Stimulated activated CD4-positive, alpha-beta T cell treated with anti-CD3 and anti-CD28 coated beads, Interleukin-15, amount 100 ng/mL, for 24 hours (primary cell): ENCODE measurements at regions not wholly inside any gene's neighbourhood (a gene's known extent, or its start where the extent isn't known, plus 50 kb on each side); places are given as distances from the start of the nearest gene placed in this dataset.

Source experiments
- DNase-seq: peaks from one replicate; pipeline ENCODE4 v3.0.0-alpha.2; 2020

DNA sequence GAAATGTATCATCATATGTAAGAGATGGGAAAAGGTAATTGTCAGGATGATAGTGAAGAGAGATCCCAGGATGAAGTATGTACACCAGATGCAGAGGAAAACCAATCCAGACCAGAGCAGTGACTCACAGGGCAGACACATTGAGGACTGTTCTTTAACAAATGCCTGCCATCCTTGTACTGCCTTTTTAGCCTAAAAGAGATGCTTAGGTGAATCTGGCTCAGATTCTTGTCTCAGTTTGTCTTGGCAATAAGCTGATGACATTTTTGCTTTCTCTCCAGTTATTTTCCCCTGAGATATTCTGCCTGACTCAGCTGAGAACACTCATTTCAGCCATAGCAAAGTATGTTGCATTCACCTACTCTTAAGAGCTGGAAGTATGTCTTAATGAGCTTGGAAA lies 405.3 kb upstream of the USP15 start:
- DNase-seq: no peak

DNA sequence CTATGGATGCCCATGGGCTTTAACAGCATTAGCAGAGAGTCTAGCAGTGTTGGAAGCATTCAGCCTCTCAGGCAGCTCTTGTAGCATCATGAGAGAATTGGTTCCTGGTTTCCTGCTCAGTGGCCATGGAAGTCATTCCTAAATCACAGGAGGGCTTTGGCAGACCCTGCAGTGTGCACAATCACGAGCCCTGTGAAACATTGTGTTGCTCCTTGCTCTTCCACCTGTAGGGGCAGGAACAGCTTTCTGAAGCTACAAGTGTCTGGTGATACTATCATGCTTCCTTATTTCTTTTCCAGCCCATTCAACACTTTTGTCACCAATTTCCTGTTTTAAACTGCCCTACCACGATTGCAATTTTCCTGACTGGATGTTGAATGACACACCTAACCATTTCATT lies 402.2 kb upstream of the USP15 start:
- DNase-seq: no peak

DNA sequence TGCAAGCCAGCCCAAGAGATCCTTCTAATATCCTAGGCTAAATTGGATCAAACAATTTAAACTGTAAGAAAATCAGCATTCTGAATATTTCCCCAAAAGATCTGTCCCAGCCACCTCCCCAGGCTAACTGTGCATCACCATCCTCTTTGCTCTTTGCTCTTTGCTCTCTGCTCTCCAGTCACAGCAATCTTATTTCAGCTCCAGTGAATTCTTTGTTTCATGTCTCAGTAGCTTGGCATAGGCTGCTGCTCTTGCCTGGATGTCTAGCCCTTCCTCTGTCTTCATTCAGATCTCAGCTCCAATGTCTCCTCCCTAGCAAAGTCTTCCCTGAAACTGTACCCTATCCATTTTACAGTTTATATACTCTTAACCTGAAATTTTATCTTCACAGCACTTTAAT lies 399.8 kb upstream of the USP15 start:
- DNase-seq: no peak

DNA sequence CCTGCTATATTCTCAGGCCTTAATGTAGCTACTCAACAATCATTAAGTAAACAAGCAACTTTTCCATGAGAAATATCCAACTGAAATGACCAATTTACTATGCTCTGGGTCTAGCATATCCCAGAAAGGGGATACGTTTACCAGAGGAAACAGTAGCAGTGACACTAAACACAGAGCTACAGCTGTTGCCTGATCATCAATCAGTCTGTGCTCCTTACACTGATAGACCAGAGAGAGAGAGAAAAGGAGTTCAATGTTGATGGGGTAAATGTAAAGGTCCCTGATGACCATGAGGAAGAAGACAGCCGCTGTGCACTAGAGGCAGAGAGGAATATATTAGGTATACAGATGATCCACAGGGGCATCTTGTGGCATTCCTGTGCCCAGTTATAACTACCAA lies 397.2 kb upstream of the USP15 start:
- no peak for DNase-seq

DNA sequence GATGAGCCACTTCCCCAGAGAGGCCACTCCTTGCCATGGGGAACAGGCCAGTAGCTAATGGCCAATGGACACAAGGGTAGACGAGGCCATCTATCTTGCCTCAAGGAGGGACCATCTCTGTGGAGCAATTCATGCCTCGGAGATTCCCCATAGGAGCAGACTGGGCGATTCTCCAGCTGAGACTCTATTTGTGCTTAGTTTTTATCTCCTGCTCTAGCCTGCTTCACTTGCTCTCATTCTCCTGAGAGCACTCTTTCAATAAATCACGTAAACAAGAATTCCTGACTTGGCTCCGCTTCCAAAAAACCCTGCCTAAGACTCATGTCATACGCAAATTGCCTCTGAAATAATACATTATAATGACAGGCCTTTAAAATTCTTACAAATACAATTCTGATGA lies 396.4 kb upstream of the USP15 start:
- DNase-seq: no peak

DNA sequence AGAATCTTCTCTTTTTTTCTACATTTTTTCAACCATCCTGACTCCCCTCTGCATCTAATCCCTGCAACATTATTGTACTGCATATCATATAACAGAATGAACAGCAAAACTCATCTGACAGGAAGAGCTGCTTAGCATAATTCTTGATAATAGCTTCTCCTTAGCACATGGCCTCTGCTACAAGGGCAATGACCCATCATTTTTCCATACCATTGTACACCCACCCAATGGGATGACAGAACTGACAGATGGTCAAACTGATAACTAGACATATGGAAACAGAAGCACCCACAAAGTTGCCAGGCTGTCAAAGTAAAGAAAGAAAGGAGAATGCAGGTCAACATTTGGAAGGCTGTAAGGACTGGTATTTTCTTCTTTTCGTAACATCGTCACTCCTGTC lies 390.4 kb upstream of the USP15 start:
- no peak for DNase-seq

DNA sequence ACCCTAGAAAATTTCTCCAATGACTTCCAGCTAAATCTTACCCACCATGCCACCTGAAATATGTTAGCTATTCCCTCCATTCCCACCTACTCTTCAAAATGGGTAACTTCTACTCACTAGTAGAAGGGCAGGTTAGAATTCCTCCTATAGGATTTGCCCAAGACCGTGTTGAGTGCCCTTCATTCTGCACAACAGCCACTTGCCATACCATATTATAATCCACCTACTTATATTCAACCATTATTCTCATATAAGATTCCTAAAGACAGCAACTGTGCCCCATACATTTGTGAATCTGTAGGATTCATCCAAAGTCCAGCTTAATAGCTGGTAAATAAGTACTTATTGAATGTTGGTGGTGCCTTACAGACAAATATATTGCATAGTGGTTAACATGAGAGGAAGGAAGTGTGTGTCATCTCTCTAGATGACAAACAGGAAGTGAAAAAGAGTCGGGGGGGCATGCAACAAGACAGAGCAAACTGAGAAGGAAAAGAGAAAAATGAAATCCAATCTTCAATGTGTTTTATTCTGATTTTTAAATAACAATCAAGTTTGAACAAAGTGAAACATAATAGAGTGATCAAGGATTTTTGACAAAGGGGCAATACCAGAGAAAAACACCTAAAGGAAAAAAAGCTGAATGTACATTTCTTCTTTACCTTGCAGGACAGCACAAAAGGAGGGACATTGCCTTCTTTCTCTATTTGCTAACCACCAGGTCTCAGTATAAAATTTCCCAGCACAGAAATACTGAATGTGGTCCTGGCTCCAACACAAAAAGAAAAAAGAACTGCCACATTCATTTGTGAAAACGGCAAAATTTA lies 389.3 kb upstream of the USP15 start:
- DNase-seq: peak; percentile 7

DNA sequence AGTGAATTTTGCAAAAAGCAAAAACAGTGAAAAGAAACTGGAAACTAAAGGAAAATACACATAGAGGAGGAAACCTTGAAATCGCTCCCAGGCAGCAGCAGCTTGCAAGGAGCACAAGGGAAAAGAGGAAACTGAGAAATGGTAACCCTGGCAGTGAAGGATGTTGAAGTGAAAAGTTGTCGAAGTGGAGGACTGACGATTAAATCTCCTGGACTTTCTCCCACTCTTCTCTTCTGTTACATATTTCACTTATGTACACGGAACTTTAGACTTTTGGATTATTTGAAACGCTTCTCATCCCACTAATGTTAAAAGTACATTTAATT lies 388.8 kb upstream of the USP15 start:
- no peak for DNase-seq

DNA sequence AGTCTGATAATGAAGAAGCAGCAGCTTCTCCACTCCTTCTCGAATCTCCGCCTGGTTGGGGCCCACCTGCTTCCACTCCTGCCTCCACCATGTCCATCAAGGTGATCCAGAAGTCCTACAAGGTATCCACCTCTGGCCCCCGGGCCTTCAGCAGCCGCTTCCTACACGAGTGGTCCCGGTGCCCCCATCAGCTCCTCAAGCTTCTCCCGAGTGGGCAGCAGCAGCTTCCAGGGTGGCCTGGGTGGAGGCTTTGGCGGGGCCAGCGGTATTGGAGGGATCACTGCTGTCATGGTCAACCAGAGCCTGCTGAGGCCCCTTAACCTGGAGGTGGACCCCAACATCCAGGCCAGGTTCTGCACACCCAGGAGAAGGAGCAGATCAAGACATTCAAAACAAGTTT lies 381.0 kb upstream of the USP15 start:
- DNase-seq: no peak

DNA sequence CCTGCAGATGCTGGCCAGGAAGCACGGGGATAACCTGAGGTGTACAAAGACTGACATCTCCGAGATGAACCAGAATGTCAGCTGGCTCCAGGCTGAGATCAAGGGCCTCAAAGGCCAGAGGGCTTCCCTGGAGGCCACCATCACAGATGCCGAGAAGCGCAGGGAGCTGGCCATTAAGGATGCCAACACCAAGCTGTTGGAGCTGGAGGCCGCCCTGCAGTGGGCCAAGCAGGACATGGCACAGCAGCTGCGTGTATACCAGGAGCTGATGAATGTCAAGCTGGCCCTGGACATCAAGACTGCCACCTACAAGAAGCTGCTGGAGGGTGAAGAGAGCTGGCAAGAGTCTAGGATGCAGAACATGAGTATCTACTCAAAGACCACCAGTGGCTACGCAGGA lies 380.0 kb upstream of the USP15 start:
- no peak for DNase-seq

DNA sequence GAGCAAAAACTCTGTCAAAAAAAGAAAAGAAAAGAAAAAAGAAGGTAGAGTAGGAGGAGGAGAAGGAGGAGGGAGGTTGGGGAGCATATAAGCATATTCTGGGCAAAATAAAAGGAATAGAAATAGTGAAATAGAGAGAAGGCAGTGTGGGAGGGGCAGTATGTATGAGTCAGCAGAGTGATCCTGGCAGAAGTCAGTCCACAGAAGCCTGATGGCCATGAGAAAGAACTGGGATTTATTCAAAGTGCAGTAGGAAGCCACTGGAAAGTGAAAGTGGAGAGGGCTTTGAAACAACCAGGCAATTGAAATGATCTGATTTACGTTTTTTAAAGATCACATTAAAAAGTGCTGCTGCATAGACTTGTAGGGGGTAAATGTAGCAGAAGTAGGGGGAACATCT lies 368.6 kb upstream of the USP15 start:
- DNase-seq: no peak

DNA sequence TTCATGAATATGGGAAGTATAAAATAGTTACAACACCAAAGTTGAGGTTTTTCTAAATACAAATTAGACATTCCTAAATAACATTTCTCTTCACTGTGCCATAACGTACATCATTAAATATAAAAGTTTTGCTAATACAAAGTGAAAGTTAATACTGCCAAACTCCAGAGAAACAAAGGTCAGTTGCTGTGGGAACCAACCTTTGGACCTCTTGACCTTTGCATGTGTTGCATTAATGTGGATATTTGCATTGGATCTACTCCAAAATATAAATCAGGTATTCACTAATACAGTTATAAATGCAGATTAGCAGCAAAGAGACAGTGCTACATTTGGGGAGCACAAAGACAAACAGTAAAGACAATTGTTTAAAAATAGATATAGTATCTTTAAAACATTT lies 366.0 kb upstream of the USP15 start:
- no peak for DNase-seq

DNA sequence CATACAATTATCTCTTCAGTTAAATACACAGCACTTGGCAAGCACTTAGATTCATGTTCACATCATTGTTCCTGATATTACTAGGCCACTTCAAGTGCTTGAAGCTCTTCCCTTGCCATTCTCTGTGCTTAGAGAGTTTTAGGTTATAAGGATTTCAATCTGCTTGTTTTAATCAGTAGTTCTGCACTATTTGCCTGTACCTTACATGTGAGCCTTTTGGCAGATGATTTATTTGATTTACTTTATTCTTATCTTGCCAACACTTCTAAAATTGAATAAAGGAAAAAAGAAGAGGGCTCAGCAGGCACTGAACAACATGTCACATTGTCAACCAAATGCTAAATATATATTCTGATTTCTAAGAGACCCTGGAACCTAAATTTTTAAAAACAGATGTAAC lies 363.8 kb upstream of the USP15 start:
- DNase-seq: no peak

DNA sequence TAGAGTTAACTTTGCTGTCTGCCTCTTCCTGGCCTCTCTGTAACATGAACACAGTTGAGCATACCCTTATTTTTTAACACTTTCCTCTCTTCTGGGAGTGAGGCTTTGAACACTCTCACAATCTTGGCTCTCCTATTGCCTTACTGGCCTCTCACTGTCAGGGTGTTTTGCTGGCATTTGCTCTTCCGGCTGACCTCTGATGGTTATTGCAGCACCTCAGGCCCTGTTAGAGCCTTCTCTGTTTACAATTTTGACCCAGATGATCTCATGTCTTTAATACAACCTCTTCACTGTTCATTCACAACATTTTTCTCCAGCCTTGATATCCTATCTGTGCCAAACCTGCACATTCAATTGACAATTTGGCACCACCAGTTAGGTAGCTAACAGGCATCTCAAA lies 357.8 kb upstream of the USP15 start:
- no peak for DNase-seq

DNA sequence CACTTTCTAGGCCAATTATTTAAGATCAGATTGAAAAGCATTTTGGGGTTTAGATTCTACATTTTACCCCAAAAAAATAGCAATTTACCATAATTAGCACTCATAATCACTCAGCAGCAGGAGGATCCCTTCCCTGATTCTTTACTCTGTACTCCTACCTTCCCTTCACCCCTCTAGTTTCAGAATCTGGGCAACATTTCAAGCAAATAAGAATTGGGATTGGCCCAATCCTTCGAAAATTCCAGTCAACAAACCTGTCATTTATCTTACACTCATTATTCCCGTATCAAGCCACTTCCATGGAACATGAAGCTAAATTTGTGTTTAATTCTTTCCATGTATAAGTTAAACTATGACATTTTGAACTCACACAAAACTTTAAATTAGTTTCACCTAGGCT lies 349.1 kb upstream of the USP15 start:
- DNase-seq: no peak

DNA sequence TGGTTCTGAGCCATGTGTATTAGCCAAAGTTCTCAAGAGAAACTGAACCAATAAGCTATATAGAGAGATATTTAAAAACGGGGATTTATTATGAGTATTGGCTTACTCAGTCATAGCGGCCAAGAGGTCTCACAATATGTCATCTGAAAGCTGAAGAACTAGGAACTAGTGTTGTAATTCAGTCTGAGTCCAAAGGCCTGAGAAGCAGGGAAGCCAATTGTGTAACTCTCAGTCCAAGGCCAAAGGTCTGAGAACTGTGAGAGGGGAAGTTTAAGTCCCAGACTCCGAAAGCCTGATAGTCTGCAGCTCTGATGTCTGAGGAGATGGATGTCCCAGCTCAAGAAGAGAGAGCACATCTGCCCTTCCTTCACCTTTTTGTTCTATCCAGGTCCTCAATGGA lies 344.8 kb upstream of the USP15 start:
- no peak for DNase-seq

DNA sequence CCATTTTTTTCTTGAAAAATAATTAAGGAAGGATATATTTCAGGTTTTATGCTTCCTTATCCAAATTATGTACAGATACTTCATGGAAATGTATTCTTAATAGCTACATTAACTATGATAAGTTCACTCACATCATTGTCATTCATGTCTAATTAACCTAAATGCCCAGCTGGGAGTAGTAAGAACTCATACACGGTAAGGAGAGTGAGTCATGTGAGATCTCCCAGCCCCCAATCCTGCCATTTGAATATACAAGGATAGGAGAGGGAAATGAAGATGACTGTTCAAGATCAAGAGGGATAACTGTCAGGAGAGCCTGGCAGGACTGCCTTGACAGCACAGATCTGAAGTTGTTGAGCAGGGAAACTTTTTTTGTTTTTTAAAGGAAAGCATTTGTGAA lies 343.4 kb upstream of the USP15 start:
- DNase-seq: no peak

DNA sequence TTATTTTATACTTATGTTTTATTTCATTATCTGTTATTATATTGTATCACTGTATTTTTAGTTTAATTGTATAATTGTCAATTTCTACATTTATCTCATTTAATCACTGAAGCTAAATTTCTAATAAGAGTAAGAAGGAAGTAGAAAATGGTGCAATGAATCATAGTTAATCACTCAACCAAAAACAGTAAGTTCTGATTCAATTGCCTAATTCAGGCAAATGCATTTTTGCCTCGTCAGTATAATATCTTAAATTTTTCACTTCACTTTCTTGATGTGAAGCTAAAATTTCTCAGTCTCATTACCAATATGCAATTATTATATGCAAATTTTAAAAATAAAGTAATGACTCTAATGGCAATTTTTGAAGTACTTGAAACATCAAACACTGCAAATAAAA lies 340.5 kb upstream of the USP15 start:
- DNase-seq: no peak

DNA sequence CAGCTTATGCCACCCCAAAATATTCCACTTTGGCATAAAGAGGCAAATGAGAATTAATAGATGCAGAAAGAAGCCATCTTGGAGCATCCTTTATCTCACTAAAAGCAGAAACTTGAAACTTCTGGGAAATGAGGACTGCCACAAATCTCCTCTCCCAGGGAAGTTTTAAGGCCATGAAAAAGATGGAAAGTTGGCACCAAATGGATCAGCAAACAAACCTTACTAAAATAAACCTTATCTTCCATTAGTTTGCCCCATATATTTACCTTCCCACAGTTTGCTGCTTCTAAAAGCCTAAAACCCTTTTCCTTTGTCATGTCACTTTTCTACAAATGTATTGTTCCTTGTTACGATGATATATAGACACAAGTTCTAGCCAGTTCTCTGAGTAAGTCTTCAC lies 340.0 kb upstream of the USP15 start:
- no peak for DNase-seq

DNA sequence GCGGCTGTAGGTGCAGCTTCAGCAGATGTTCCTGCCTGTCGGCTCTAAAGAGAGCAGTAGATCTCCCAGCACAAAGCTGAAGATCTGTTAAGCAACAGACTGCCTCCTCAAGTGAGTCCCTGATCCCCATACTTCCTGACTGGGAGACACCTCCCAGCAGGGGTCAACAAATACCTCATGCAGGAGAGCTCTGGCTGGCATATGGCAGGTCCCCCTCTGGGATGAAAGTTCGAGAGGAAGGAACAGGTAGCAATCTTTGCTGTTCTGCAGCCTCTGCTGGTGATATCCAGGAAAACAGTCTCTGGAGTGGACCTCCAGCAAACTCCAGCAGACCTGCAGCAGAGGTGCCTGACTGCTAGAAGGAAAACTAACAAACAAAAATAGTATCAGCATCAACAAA lies 337.1 kb upstream of the USP15 start:
- DNase-seq: no peak

DNA sequence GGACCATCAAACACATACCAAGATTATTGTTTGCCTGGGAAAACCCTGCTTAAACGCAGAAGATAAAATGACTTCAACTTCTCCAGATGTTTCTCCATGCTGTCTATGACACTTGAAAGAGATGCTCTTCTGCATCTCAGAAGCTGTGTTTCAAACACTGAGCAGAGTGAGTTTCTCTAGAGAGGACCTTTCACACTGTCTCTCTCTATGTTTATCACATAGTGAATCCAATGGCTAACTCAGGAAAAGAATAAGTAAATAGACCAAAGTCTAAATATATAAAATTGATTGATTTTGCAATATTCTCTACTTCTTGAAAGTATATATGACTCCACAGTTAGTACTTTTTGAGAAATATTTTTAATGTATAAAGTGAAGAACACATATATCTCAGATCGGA lies 325.6 kb upstream of the USP15 start:
- DNase-seq: no peak

DNA sequence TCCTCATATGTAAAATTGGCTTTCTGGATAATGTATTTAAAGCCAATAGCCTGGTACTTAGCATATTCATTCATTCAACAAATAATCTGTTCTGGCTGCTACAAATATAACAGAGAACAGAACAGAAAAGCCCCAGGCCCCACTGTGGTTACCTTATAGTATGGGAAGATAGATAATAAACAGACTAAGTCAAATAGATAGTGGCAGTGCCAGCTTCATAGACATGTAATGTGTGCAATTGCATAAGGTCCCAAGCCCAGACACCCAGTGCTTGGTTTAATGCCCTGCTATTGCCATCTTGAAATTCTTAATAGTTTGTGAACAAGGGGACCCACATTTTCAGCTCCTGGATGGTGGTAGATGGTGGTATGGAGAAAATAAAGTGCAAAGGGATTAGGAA lies 320.2 kb upstream of the USP15 start:
- DNase-seq: no peak

DNA sequence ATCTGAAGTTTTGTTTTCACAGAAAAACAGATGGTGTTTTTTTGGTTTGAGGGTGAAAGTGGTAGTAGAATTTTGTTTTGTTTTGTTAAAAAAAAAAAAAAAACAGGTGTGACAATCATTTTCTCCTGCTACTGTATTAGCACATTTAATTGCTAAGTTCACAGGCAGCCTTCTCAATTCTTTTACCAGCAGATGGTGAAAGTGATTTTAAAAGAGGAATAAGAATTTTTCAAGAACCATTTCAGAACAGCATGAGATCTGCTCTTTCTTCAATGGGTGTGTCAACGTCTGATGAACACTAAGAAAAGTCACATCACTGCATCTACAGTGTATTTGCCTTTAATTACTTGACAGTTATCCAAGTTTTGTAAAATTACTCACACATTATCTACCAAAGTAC lies 303.7 kb upstream of the USP15 start:
- DNase-seq: no peak

DNA sequence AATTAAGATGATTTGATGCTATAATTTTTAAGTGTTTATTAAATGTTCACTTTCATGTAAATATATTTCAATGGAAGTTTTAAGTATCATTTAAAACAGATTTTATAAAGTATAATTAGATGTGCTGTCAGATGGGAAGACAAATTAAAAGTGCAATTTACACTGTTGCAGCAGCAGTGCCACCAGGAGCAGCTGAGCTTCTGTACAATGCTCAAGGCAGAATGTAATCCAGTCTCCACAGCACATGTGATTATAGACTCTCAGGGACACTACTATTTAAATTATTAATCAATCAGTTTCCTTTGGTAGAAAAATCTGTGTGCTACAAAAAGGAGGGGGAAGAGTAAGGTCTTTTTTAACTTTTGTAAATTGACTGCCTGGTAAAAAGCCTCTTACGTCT lies 285.7 kb upstream of the USP15 start:
- DNase-seq: no peak

DNA sequence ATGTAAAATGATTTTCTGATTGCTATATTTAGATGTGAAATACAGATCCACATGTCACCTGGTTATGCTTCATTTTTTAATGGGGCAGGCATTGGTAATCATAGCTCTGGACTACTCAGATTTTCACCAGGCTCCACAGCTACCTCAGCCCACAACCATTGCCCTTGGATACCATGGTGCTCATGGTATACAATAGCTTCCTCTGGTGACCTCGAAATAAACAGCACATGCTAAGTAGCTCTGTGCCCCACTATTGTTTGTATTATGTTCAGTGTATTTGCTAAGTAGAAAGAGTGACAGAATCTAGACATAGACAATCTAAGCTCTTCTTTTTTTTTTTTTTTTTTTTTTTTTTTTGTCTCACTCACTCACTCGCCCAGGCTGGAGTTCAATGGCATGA lies 274.4 kb upstream of the USP15 start:
- DNase-seq: no peak

DNA sequence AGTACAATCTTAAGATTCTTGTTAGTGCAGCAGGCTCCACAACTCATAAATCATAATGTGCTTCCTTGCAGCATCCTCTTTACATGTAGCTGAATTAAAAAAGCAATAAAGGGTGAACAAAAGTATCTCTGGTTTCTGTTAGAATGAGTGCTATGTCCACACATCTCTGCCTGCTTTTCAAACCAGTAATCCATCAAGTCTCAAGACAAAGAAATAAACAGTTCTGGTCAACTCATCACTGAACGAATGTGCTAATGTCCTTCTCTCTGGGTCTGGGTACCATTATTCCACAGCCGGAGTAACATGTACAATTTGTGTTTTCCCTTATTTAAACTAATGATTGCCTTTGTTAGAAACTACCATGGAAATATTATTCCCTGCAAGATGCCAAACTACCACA lies 273.0 kb upstream of the USP15 start:
- DNase-seq: no peak
